A172 (cell line): ENCODE measurements at regions not wholly inside any gene's neighbourhood (a gene's known extent, or its start where the extent isn't known, plus 50 kb on each side); places are given as distances from the start of the nearest gene placed in this dataset.

ENCODE experiments used
- DNase-seq: peaks from one replicate; pipeline ENCODE4 v3.0.0-alpha.2; 2015; ENCODE audit warnings: low spot score

GRCh38 chr7:155215576-155216325 is 81.9 kb upstream of the INSIG1 start:
- DNase-seq, result no peak

DNA sequence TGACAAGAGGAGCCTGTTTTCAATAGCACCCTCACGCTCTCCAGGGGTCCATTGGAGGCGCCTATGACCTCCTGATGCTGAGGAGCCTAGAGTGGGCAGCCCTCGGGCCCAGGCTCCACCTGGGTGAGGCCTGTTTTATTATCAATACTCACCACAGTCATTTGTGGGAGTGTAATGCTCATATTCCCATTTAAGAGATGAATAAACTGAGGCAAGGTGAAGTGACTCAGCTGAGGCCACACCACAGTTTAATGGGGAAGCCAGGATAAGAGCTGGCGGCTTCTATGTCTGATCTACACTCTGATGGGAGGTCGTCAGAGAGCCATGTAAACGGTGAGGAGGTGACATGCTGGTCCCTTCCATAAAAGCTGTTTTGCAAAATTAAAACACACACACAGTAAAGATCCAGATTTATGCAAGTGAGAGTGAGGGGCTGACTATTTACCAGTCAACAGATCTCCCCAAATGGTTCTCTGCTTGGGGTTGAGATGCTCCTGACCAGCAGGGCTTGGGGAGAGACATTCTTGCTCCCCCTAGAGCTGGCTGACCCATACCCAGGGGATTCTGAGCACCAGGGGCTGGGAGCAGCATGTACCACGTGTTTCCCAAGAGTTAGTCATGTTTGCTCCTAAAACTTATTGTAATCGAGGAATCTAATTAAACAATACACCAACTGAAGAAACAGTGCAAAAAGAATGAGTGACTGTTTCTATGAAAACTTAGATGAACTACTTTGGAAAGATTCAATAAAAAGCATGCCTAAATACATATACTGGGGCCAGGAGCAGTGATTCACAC is 81.0 kb upstream of the INSIG1 start:
- no peak for DNase-seq

DNA sequence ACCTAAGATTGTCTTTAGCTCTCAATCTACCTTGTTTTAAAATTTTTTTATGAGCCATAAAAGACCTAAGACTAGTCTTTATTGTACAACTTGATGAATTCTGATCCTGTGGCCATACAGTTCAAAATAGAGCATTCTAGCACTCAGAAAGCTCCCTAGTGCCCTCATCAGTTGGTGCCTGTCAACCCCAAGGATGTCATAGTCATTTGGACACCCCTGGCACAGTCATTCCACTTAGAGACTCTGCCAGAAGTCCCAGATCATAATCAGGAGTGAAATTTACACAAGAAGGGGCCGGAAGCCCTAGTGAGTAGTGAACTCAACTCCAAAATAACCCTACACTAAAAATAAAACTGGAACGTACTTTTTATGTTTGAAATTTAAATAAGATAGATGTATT is 80.0 kb upstream of the INSIG1 start:
- no peak for DNase-seq

GRCh38 chr7:155218276-155219153 is 79.2 kb upstream of the INSIG1 start:
- DNase-seq, result no peak

- no peak for DNase-seq
These were observed 78.5 kb upstream of the INSIG1 start for GRCh38 chr7:155219154-155219531.

DNA sequence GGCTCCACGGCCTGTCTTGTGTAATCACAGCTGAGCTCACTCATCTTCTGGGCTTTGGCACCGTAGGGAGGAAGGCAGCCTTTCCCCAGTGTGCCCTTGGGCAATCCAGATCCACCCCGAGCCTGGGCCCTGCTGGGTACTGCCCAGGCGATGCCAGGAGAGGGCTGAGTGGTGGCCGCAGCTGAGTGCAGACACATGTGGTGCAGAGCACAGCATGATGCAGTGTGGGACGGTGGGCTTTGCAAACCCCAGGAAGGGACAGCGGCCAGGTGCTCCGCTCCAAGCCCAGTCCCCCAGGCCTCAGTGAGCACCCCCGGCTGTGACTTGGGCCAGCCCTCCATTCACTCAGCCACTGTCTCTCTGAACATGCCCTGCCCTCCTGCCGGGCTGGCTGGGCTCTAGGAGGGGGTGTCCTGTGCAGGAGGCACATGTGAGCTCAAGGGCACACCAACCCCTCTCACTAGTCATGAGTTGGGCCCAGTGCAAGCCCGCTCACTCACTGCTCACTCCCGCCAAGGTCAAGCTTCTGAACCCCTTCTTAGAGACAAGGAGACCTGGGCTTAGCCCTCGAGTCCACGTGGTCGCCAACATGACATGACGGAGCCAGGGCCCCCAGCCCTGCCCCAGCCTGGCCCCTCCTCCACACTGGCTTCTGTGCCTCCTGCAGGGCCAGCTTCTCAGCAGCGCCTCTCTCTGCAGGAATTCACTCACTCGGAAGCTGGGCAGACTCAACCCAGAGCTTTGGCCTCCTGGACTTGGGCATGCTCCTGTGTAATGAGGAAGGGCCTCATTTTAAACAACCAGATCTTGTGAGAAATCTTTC is 77.5 kb upstream of the INSIG1 start:
- DNase-seq, result no peak

DNA sequence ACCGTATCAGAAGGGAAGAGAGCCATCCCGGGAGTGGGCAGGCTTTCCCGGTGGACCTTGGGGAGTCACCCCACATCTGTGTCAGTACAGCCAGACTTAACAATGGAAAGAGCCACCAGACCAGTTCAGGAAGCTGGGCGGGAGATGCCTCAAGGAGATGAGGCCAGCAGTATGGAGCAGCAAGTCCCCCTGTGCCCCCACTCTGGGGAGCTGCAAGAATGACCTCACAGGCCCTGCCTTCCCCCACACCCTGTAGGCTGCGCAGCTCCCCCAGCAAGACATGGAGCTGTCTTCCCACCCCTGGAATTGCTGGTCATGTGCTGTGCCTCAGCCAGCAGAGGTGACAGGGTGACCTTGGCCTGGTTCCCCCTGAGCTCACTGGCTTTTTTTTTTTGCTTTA is 76.8 kb upstream of the INSIG1 start:
- DNase-seq, result no peak

DNA sequence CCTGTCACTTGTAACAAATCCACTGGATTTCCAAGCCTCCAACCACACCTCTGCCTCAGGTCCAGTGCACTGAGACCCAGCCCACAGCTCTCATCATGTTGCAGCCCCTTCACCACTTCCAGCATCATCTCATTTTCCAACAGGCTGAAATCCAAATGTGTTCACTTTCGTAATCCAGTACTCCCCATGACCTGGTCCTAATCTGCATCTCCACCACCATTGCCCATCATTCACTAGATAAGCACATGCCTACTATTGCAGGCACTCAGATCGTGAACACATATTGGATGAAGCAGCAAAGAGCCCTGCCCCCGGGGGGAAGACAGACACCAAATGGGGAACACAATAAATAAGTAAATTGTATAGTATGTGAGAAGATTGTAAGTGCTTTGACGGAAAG is 76.1 kb upstream of the INSIG1 start:
- no peak for DNase-seq

DNA sequence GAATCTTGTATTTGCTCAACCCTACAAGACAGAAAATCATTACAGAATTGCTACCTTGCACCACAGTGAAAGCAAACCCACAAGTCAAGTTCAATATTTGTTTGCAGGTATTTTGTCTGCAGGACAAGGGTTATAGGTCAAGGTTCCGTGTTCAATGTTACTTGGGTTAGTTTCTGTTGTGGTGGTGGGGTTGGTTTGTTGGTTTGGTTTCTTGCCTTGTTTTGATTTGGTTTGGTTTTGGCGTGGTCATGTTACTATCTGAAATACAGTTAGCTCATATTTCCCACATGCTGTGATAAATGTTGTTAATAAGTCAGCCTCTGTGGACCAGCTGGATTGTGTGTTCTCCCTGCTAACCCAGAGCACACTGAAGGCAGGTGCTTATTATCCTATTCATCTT is 75.6 kb upstream of the INSIG1 start:
- DNase-seq, result no peak

GRCh38 chr7:155222573-155222972 is 75.1 kb upstream of the INSIG1 start:
- DNase-seq, result no peak

DNA sequence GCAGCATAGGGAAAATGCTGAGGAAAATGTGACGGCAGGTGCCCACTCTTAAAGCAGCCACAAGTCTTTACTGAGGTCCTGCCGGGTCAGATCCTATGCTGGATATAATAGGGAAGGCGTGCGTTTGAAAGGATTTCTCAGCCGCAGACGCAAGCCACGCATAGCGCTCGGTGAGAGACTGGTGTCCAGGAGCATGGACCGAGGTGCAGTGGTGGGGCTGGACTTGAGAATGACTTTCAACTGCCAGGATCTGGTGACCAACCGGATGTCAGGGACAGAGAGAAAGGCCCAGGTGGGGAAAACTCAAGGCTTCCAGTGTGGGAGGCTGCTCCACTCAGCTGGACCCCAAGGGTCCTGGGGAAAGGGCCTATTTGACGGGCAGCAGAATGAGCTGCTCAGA is 74.7 kb upstream of the INSIG1 start:
- no peak for DNase-seq

GRCh38 chr7:155223503-155223902 is 74.2 kb upstream of the INSIG1 start:
- DNase-seq, result no peak

DNA sequence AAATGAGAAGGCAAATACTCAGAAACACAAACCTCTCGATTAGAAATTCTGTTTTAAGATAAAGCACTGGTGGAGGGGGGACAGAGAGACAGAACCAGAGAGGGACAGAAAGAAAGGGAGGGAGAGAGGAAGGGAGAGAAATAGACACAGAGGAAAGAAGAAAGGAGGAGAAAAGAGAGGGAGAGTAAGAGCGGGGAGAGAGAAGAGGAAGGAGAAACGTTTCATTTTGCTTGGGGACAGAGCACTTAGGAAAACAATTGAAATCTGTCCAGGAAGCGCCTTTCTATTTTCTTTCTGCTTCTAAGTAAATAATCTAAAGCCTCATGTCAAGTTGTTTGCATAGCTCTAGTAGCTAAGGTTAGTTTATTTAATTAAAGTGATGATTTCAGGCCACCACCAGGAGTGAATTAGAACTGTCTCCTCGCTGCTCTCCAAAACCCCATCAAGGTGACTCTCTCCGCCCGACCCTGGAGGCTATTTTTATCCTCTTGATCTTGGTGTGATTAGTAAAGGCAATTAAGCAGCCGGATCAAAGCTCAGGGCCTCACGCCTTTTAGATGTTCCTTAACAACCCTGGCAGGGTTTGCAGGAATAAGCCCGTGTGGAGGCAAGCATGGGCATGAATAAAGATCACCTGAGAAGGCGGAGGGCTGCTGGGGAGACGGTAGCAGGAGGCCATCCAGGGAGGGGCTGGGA is 73.4 kb upstream of the INSIG1 start:
- DNase-seq, result no peak

GRCh38 chr7:155225095-155225494 is 72.6 kb upstream of the INSIG1 start:
- no peak for DNase-seq

- DNase-seq, result no peak
These were observed 72.2 kb upstream of the INSIG1 start for GRCh38 chr7:155225516-155225915.

- no peak for DNase-seq
These were observed 71.2 kb upstream of the INSIG1 start for GRCh38 chr7:155226261-155227003.

DNA sequence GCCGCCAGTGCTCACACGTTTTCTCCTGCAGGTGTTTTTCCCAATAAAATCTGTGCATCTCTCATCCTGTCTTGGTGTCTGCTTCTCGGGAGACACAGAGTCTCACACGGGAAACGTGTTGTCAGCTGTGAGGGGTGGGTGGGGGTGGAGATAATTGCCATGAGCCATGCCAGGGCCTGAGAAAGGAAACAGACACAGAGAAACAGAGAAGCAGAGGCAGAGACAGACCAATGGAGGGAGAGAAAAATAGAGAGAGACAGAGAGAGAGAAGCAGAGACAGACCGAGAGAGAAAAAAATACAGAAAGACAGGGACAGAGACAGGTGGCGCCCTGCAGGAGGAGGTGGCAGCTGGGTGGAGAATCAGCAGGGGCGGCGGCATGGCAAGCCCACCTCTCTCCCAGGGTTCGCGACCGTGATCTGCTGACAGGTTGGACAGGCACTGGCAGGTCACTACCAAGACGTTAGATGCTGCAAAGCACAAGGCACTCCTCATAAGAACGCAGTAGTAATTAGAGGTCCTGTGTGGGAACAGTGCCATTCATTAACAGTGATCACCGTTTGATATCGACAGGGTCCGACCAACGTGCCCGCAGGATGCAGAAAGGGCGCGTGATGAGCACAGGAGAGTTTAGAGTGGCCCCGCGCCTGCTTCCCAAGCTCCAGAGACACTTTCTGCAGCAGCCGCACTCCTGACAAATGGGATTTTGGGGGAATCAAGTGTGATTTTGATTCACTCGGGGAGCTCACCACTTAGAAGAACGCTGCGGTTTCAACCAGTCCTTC is 70.5 kb upstream of the INSIG1 start:
- no peak for DNase-seq

- DNase-seq, result no peak
These were observed 69.8 kb upstream of the INSIG1 start for GRCh38 chr7:155227788-155228458.

DNA sequence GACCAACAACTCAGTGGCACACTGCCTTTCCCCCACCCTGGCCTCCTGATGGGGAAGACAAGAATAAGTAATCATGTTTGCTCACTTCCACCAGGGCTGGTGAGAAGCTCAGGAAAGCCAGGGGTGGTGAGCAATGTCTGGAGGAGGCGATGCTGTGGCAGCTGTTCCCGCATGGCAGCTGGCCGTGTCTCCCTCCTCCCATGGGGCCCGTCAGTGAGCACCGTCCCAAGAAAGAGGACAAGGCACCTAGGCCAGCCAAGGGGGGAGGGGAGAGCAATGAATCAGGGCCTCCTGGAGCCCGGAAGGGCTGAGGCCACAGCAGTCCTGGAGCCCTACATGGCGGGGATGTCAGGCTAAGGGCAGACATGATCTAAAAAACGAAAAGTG is 69.2 kb upstream of the INSIG1 start:
- no peak for DNase-seq
